A549 (cell line): ENCODE measurements at regions not wholly inside any gene's neighbourhood (a gene's known extent, or its start where the extent isn't known, plus 50 kb on each side); places are given as distances from the start of the nearest gene placed in this dataset.

Experiments
- ESRRA ChIP-seq: fragments of 150-350 bp; IDR thresholded peaks from 2 replicates; pipeline ENCODE4 v1.6.1; 2014; ENCODE audit warnings: mild to moderate bottlenecking, low read length, borderline replicate concordance
- JUN ChIP-seq, 2 experiments: fragments of >200 bp; sonication (Bioruptor Twin); formaldehyde crosslinking; IDR thresholded peaks; 2 replicates in 1 of 2; 3 replicates in 1 of 2; pipeline ENCODE4 v1.6.1; 2016 to 2017
- MAZ ChIP-seq: fragments of 150-350 bp; IDR thresholded peaks from 2 replicates; pipeline ENCODE4 v1.6.1; 2014; ENCODE audit warnings: antibody characterized with exemption, low read depth, low read length, borderline replicate concordance
- NFE2L2 ChIP-seq: fragments of 150-350 bp; conservative IDR thresholded peaks from 2 replicates; pipeline ENCODE4 v1.6.1; 2014; ENCODE audit warnings: low read length
- PHF8 ChIP-seq: fragments of 200-600 bp; sonication (generic); IDR thresholded peaks from 2 replicates; pipeline ENCODE4 v1.6.1; 2016; ENCODE audit warnings: low read depth, mild to moderate bottlenecking, antibody characterized with exemption, moderate library complexity, borderline replicate concordance
- POLR2A ChIP-seq: IDR thresholded peaks from 2 replicates; pipeline ENCODE4 v1.6.1; 2012; ENCODE audit warnings: mild to moderate bottlenecking, low read length
- TF ChIP-seq, protein P1 (sequence below): fragments of >200 bp; sonication (Bioruptor Twin); formaldehyde crosslinking; IDR thresholded peaks from 3 replicates; pipeline ENCODE4 v1.6.1; 2016
- TF ChIP-seq, protein P2 (sequence below): IDR thresholded peaks from 2 replicates; pipeline ENCODE4 v1.6.1; 2012
- TF ChIP-seq, protein P3 (sequence below): fragments of >200 bp; sonication (Bioruptor Twin); formaldehyde crosslinking; IDR thresholded peaks from 3 replicates; pipeline ENCODE4 v1.5.1; 2016

DNA sequence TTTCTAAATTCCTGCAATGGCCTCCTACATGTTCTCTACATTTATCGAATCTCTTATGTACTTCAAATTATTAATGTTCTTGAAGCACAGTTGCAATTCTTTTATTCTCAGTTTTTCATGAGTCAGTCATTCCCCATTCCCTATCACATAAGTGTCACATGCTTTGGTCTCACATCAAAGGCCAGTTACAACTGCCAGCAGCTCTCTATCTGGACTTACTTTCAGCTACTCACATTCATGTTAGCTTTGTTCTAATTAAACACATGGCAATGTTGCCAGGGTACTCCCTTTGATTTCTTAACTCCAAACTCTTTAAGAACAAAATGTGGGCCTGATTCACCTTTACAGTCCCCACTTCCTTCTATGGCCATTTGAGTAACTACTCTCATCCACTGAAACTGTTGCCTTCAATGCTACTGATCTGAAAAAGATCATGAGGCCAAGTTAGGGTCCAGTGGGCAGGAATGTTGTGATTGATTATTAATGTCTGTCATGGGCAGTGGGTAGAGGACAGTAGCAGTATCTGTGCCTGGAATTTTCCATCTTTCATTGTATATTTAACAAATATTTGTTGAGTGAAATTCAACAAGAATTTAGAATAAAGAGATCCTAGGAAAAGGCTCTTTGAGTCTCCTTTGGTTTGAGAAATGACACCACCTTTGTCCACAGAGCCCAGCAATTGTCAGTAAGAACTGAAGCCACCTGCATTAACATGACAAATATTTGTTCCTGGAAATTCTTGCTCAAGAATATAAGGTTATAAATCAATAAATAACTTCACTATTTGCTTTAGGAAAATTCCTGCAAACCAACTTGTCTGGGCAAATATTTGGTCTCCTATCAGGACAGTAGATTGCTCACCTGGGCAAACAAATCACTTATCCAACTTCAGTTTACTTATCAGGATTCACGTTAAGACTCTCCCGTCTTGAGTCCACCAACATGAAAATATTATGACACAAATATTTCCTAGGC is 153.6 kb upstream of the SAMSN1 start:
- TF ChIP-seq, protein P1, sequence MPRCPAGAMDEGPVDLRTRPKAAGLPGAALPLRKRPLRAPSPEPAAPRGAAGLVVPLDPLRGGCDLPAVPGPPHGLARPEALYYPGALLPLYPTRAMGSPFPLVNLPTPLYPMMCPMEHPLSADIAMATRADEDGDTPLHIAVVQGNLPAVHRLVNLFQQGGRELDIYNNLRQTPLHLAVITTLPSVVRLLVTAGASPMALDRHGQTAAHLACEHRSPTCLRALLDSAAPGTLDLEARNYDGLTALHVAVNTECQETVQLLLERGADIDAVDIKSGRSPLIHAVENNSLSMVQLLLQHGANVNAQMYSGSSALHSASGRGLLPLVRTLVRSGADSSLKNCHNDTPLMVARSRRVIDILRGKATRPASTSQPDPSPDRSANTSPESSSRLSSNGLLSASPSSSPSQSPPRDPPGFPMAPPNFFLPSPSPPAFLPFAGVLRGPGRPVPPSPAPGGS = no peak
- TF ChIP-seq, protein P2, sequence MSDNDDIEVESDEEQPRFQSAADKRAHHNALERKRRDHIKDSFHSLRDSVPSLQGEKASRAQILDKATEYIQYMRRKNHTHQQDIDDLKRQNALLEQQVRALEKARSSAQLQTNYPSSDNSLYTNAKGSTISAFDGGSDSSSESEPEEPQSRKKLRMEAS = no peak
- TF ChIP-seq POLR2A (no peak), JUN (IDR thresholded peaks at IDR 0.05) (no peak), MAZ (no peak), NFE2L2 (no peak), ESRRA (no peak), PHF8 (no peak)
- TF ChIP-seq, protein P3, sequence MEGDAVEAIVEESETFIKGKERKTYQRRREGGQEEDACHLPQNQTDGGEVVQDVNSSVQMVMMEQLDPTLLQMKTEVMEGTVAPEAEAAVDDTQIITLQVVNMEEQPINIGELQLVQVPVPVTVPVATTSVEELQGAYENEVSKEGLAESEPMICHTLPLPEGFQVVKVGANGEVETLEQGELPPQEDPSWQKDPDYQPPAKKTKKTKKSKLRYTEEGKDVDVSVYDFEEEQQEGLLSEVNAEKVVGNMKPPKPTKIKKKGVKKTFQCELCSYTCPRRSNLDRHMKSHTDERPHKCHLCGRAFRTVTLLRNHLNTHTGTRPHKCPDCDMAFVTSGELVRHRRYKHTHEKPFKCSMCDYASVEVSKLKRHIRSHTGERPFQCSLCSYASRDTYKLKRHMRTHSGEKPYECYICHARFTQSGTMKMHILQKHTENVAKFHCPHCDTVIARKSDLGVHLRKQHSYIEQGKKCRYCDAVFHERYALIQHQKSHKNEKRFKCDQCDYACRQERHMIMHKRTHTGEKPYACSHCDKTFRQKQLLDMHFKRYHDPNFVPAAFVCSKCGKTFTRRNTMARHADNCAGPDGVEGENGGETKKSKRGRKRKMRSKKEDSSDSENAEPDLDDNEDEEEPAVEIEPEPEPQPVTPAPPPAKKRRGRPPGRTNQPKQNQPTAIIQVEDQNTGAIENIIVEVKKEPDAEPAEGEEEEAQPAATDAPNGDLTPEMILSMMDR = no peak
